GM12878 (cell line): ENCODE measurements at regions not wholly inside any gene's neighbourhood (a gene's known extent, or its start where the extent isn't known, plus 50 kb on each side); places are given as distances from the start of the nearest gene placed in this dataset.

Experiments
- ATAC-seq: fragments of 200-7000 bp; cut with Tn5 transposase; 3 replicates; pipeline ENCODE4 v1.9.1; 2020; ENCODE audit warnings: mild to moderate bottlenecking, moderate library complexity
- BruUV-seq: library from RNA; stranded (reverse); fragments of 400-500 nt; replicated peaks from 2 replicates; lab custom pipeline; 2021; lab: Mats Ljungman, UMichigan
- CTCF ChIA-PET: fragments of 300-600 bp; sonication (Branson Sonifier 250); formaldehyde crosslinking; extraction: SDS; loops from one replicate; lab custom pipeline; 2021; ENCODE audit warnings: inconsistent platforms; lab: Yijun Ruan, JAX
- POLR2A ChIA-PET: fragments of 350-600 bp; formaldehyde crosslinking; extraction: SDS; loops from one replicate; lab custom pipeline; 2021; ENCODE audit warnings: inconsistent platforms; lab: Charles Lee
- RAD21 ChIA-PET: fragments of 300-600 bp; sonication (Branson Sonifier 250); formaldehyde crosslinking; loops from one replicate; lab custom pipeline; 2023; ENCODE audit warnings: antibody characterized with exemption; ENCODE audit not compliant: unreplicated experiment; lab: Charles Lee
- SMC1A ChIA-PET: fragments of 300-600 bp; sonication (Branson Sonifier 250); formaldehyde crosslinking; loops from one replicate; lab custom pipeline; 2023; ENCODE audit not compliant: unreplicated experiment, uncharacterized antibody; lab: Charles Lee
- DNase-seq: peaks from one replicate; pipeline ENCODE4 v3.0.0-alpha.2; 2011; ENCODE audit warnings: low read depth, low spot score
- FAIRE-seq: peaks from 3 replicates; lab custom pipeline; 2011; peaks lifted over from hg19 to GRCh38; lab: Jason Lieb, UNC
- H2AFZ ChIP-seq: 2 replicates; pipeline ENCODE4 v1.6.0; 2011; ENCODE audit warnings: low read depth, low read length, control low read depth; ENCODE audit not compliant: control insufficient read depth
- H3K27ac ChIP-seq: 2 replicates; pipeline ENCODE4 v1.5.1; 2011; ENCODE audit warnings: control low read depth; ENCODE audit not compliant: control insufficient read depth, insufficient read depth
- H3K27me3 ChIP-seq, 2 experiments: replicated peaks in 1 of 2; 2 replicates each; pipeline versions ENCODE4 v1.6.0 to v1.6.1; 2011; ENCODE audit warnings: low read length in 1 of 2; ENCODE audit not compliant: control insufficient read depth in 2 of 2, insufficient read depth in 2 of 2
- H3K36me3 ChIP-seq, 2 experiments: 2 replicates each; pipeline ENCODE4 v1.5.1; 2011; ENCODE audit warnings: low read length in 1 of 2; ENCODE audit not compliant: control insufficient read depth in 2 of 2, insufficient read depth in 2 of 2
- H3K4me1 ChIP-seq: 2 replicates; pipeline ENCODE4 v1.6.1; 2011; ENCODE audit warnings: mild to moderate bottlenecking, low read length, moderate library complexity, mixed read lengths; ENCODE audit not compliant: control insufficient read depth, insufficient read depth
- H3K4me2 ChIP-seq: 2 replicates; pipeline ENCODE4 v1.6.0; 2011; ENCODE audit warnings: control low read depth; ENCODE audit not compliant: control insufficient read depth, insufficient read depth
- H3K4me3 ChIP-seq: fragments of 200-600 bp; sonication (generic); 2 replicates; pipeline ENCODE4 v1.5.1; 2016
- H3K79me2 ChIP-seq: 2 replicates; pipeline ENCODE4 v1.6.0; 2011; ENCODE audit warnings: low read length; ENCODE audit not compliant: control insufficient read depth, insufficient read depth
- H3K9ac ChIP-seq: 2 replicates; pipeline ENCODE4 v1.8.0; 2011; ENCODE audit warnings: low read length, control low read depth, mixed read lengths; ENCODE audit not compliant: control insufficient read depth, insufficient read depth
- H3K9me3 ChIP-seq: replicated peaks from 3 replicates; pipeline ENCODE4 v1.5.1; 2011; ENCODE audit warnings: mild to moderate bottlenecking, low read length; ENCODE audit not compliant: control insufficient read depth, insufficient read depth
- H4K20me1 ChIP-seq: 2 replicates; pipeline ENCODE4 v1.6.0; 2011; ENCODE audit not compliant: control insufficient read depth, insufficient read depth
- BCL3 ChIP-seq: IDR thresholded peaks from 2 replicates; pipeline ENCODE4 v1.6.1; 2011; ENCODE audit warnings: borderline replicate concordance, low read depth, mild to moderate bottlenecking, moderate library complexity, low read length; ENCODE audit not compliant: insufficient read depth, poor library complexity, severe bottlenecking
- BMI1 ChIP-seq: fragments of 450-650 bp; IDR thresholded peaks from 2 replicates; pipeline ENCODE4 v1.6.1; 2016; ENCODE audit warnings: mild to moderate bottlenecking, moderate library complexity, borderline replicate concordance
- DPF2 ChIP-seq: fragments of 450-650 bp; IDR thresholded peaks from 2 replicates; pipeline ENCODE4 v1.6.1; 2017; ENCODE audit warnings: mild to moderate bottlenecking
- ELK1 ChIP-seq: IDR thresholded peaks from 2 replicates; pipeline ENCODE4 v1.6.1; 2012; ENCODE audit warnings: low read depth, low read length, improper control_type of control experiment
- EZH2 ChIP-seq: IDR thresholded peaks from 2 replicates; pipeline ENCODE4 v1.6.1; 2012; ENCODE audit warnings: low read depth, mild to moderate bottlenecking, control low read depth, inconsistent platforms, low read length, borderline replicate concordance; ENCODE audit not compliant: control insufficient read depth
- HCFC1 ChIP-seq: fragments of 150-350 bp; IDR thresholded peaks from 2 replicates; pipeline ENCODE4 v1.6.1; 2014; ENCODE audit warnings: low read length
- NFIC ChIP-seq: IDR thresholded peaks from 2 replicates; pipeline ENCODE4 v1.6.1; 2012; ENCODE audit warnings: low read depth, mild to moderate bottlenecking, inconsistent platforms, low read length, moderate library complexity
- POLR2A ChIP-seq: IDR thresholded peaks from 2 replicates; pipeline ENCODE4 v1.6.1; 2011; ENCODE audit warnings: low read depth, mild to moderate bottlenecking, low read length
- SPI1 ChIP-seq: IDR thresholded peaks from 2 replicates; pipeline ENCODE4 v1.6.1; 2011; ENCODE audit warnings: low read depth, mild to moderate bottlenecking, low read length, moderate library complexity, borderline replicate concordance; ENCODE audit not compliant: insufficient read depth
- ZNF217 ChIP-seq: fragments of 450-650 bp; IDR thresholded peaks from 2 replicates; pipeline ENCODE4 v1.6.1; 2017; ENCODE audit warnings: antibody characterized with exemption, mild to moderate bottlenecking
- ZNF592 ChIP-seq: fragments of 450-650 bp; IDR thresholded peaks from 2 replicates; pipeline ENCODE4 v1.6.1; 2017; ENCODE audit warnings: mild to moderate bottlenecking, moderate library complexity
- WGBS: methylation state at CpG from one replicate; pipeline ENCODE4 v1.1.6; 2016; ENCODE audit warnings: low lambda C conversion rate; ENCODE audit not compliant: insufficient replicate concordance, insufficient coverage; ENCODE audit errors: missing lambda C conversion rate; 5-methylcytosine and 5-hydroxymethylcytosine counted together
- in situ Hi-C: fragments of 300-500 bp; cut with MboI; formaldehyde crosslinking; loops from 9 replicates; pipeline ENCODE4 v1.14.3; 2018; ENCODE audit warnings: mixed read lengths
- intact Hi-C: fragments of 100-400 bp; cut with micrococcal nuclease; formaldehyde crosslinking; loops from one replicate; pipeline ENCODE4 v1.14.2; 2022; ENCODE audit not compliant: unreplicated experiment
- TF ChIP-seq, protein P1 (sequence below): fragments of 450-650 bp; IDR thresholded peaks from 2 replicates; pipeline ENCODE4 v1.6.1; 2017; ENCODE audit warnings: mild to moderate bottlenecking, low read depth, inconsistent platforms; ENCODE audit not compliant: poor library complexity, severe bottlenecking

- Histone ChIP-seq H3K4me3 (no peak overlapping the region), H3K9me3 (no peaks in the 10 kb centered on the region), H3K27me3 (no peaks in the 10 kb centered on the region), H3K4me1 (no peaks in the 10 kb centered on the region), H4K20me1 (no peaks in the 10 kb centered on the region), H3K27ac (no peak overlapping the region), H3K4me2 (no peak overlapping the region), H3K9ac (no peak overlapping the region), H2AFZ (no peak overlapping the region), H3K79me2 (no peaks in the 10 kb centered on the region), H3K36me3 (no peaks in the 10 kb centered on the region)
- ChIA-PET CTCF (interaction anchor here (0.6 to 1.0 kb wide), 2 partner anchors 143 to 977 kb away, joined by 3 read pairs; no protein-coding TSS in a partner anchor), RAD21 (no interaction called here), SMC1A (no interaction called here), POLR2A (interaction anchor here (0.6 kb wide), 1 partner anchor 14 kb away, joined by 4 read pairs; no protein-coding TSS in a partner anchor)
- DNase-seq, result no peak
- no TSS peak for BruUV-seq
- in situ Hi-C loops (no loop called here), intact Hi-C loops (no loop called here)
- no peak for ATAC-seq
- 57% methylated on average over 10 of the region's 10 CpGs for WGBS
- FAIRE-seq, result no peak
- no peak for TF ChIP-seq EZH2
- no peak for TF ChIP-seq ZNF217
- no peak for TF ChIP-seq ZNF592
- no peak for TF ChIP-seq SPI1
- no peak for TF ChIP-seq HCFC1
- TF ChIP-seq BMI1, result no peak
- TF ChIP-seq NFIC, result no peak
- no peak for TF ChIP-seq DPF2
- TF ChIP-seq POLR2A, result no peak
- TF ChIP-seq, protein P1, sequence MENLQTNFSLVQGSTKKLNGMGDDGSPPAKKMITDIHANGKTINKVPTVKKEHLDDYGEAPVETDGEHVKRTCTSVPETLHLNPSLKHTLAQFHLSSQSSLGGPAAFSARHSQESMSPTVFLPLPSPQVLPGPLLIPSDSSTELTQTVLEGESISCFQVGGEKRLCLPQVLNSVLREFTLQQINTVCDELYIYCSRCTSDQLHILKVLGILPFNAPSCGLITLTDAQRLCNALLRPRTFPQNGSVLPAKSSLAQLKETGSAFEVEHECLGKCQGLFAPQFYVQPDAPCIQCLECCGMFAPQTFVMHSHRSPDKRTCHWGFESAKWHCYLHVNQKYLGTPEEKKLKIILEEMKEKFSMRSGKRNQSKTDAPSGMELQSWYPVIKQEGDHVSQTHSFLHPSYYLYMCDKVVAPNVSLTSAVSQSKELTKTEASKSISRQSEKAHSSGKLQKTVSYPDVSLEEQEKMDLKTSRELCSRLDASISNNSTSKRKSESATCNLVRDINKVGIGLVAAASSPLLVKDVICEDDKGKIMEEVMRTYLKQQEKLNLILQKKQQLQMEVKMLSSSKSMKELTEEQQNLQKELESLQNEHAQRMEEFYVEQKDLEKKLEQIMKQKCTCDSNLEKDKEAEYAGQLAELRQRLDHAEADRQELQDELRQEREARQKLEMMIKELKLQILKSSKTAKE, result no peak
- no peak for TF ChIP-seq BCL3
- no peak for TF ChIP-seq ELK1
Measured at GRCh38 chr6:151170622-151171246, 69.0 kb upstream of the AKAP12 start.
